GM18505 (cell line): ENCODE measurements at regions not wholly inside any gene's neighbourhood (a gene's known extent, or its start where the extent isn't known, plus 50 kb on each side); places are given as distances from the start of the nearest gene placed in this dataset.
"Not testable (repeated sequence)": the region's sequence is repeated elsewhere in the genome, so short reads cannot be mapped to it uniquely, and the experiment has no call there.

Experiments used
- ATAC-seq: cut with Tn5 transposase; IDR thresholded peaks from one replicate; pipeline ENCODE4 v1.9.1; 2021; ENCODE audit not compliant: unreplicated experiment
- POLR2A ChIP-seq: IDR thresholded peaks from 4 replicates; pipeline ENCODE4 v1.6.1; 2011; ENCODE audit warnings: borderline replicate concordance; ENCODE audit not compliant: insufficient read depth, insufficient read length; ENCODE audit errors: extremely low read depth

GRCh38 chr6:84588697-84589080 is 175.7 kb downstream of the TBX18 start:
- TF ChIP-seq POLR2A = no peak
- ATAC-seq = no peak

- not testable (repeated sequence) for ATAC-seq
Measured at GRCh38 chr6:84587994-84588696, 176.3 kb downstream of the TBX18 start.

GRCh38 chr6:84587202-84587940 is 177.0 kb downstream of the TBX18 start:
- not testable (repeated sequence) for ATAC-seq

DNA sequence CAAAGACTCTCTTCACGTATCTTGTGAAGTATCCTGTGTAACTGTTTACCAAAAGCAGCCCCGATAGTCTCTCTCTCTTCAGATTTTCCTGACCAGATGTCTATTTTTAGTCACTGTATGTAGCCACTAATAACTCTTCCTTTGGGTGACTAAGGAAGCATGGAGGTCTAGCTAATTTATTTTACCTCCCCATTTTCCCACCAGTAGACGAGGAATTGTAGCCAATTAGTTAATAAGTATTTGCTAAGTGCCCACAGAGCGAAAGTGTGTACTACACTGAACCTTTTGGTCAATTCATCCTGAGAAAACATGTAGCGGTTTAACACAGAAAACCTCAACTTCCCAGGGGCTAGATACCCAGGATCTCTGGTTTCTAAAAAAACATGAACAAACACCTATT is 180.6 kb downstream of the TBX18 start:
- no peak for ATAC-seq

GRCh38 chr6:84582997-84583396 is 181.4 kb downstream of the TBX18 start:
- ATAC-seq = no peak

More for the DNA sequence above, 180.6 kb downstream of the TBX18 start:
- no peak for TF ChIP-seq POLR2A

DNA sequence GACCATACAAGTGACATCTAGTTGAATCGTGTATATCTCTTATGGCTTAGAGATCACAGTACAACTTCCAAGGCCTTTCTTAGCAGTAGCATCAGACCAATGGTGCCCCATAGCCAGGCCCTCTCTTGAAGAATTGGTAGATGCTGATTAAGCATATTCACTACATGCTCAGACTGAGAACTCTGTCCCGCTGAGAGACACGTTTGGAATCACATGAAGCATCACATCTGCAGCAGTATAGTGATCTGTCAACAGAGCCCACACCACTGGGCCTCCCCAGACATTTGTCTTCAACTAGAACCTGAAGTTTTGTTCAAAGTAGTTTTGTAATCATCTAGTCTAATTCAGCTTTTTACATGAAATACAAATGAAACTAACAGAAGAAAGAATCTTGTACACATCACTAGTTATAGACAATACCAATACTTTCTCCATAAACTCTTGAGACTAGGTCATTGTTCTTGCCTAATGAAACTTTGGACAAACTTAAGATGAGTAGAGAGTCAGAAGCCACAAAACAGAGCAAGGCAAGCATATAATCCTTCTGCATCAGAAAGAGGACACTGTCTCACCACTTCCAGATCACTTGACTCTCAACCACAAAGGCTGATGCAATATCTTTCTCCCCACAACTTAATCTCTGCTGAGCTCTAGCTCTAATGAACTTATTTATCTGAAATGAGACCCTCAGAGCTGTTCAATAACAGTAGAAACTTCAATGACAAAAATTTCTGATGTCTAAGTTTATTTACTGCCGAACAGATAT is 182.7 kb downstream of the TBX18 start:
- TF ChIP-seq POLR2A = no peak
- no peak for ATAC-seq

More at GRCh38 chr6:84582997-84583396, 181.4 kb downstream of the TBX18 start:
- no peak for TF ChIP-seq POLR2A

GRCh38 chr6:84579404-84579803 is 185.0 kb downstream of the TBX18 start:
- no peak for ATAC-seq

DNA sequence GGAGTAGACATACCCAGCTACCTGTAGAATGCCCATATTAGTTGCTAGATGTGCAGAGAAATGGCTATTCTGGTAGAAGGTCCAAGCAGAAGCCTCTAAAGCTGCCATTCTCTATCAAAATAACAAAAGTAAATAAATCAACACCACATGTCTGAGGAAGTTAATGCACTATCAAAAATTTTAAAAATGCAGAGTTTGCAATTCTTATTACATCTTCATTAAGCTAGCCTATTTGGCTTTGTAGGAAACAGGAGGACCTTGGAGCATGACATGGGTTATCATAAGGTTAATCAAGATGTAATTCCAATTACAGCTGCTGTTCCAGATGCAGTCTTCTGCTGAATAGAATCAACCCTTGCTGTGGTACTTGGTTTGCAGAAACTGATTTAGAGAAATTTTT is 188.4 kb downstream of the TBX18 start:
- ATAC-seq = no peak
- TF ChIP-seq POLR2A = no peak

More at GRCh38 chr6:84579404-84579803, 185.0 kb downstream of the TBX18 start:
- TF ChIP-seq POLR2A = no peak

GRCh38 chr6:84575264-84575663 is 189.1 kb downstream of the TBX18 start:
- peak; percentile 99 for ATAC-seq
- no peak for TF ChIP-seq POLR2A

DNA sequence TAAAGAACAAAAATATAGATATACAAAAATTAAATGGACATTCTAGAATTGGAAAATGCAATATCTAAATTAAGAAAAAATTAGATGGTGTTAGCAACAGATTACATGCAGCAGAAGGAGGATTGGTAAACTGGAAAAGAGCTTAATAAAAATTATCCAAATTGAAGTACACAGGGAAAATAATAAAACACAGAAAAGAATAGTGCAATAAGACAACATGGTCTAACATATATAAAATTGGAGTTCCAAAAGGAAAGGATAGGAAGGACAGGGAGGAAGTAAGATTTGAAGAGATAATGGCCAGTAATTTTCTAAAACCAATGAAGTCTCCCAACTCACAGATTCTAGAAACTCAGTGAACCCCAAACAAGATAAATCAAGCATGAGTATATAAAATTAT is 194.5 kb downstream of the TBX18 start:
- no peak for TF ChIP-seq POLR2A
- no peak for ATAC-seq

DNA sequence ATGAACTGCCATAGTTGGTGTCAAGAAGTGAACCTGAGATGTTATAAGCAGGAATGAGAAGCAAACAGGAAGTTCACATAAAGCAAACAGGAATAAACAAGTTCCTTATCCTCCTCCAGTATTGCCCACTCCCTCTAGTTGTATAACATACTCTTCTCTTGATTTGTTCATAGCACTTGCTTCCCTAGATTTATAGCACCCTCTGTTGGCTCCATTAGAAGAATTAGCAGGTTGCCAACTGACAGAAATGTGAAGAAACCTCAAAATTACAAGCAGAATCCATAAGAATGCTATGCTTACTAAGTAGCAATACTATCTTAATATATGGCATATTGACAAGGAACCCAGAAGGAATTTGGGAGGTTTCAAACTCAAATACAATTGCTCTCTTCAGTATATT is 195.4 kb downstream of the TBX18 start:
- TF ChIP-seq POLR2A = no peak
- ATAC-seq = no peak

DNA sequence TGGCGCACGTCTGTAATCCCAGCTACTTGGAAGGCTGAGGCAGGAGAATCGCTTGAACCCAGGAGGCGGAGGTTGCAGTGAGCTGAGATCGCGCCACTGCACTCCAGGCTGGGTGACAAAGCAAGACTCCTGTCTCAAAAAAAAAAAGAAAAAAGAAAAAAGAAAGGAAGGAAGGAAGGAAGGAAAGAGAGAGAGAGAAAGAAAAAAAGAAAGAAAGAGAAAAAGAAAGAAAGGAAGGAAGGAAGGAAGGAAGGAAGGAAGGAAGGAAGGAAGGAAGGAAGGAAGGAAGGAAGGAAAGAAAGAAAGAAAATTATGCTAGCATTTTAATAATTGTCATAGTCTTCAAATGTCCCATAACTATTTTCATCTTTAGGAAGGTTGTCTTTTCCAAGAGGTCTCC is 198.7 kb downstream of the TBX18 start:
- not testable (repeated sequence) for ATAC-seq

DNA sequence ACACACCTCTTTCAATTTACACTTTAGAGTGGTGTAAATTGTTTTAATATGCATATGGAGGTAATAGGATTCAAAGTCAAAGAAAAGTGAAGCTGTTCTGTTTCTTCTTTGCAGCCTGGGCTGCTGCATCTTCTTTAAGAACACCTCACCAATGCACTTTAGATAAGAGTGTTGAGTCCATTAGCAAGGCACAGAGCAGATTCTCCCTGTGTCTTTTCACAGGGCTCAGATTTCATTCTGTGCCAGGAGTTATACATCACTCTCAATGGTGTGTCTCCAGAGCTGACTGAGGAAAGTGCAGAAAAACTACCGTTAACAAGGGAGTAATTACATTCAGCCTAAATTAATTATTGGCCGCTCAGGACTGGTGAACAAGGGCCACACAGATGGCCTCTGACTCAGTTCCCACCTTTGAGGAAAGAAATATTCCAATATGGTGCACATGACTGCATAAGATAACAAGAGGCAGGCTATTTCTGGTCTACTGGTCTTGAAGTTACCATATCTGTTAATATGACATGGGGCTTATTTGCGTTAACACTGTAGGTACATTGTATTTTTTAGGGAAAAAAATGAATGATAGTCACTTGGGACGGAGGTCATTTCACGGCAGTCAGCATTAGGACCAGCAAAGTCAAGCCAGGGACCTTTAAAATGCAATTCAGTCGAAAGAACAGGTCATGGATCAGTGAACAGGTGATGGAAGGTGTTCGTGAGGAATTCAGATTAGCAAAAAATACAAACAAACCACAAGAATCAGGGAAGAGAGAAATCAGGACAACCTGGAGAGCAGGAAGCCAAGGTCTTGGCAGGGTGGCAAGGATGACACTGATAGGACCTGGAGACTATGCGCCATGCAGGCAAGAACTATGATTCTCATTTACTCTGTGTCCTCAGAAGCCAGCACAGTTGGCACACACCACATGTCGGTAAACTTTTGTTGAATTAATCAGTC is 203.7 kb downstream of the TBX18 start:
- TF ChIP-seq POLR2A = no peak
- ATAC-seq = no peak
